IgD-negative memory B cell (primary cell): ENCODE measurements at regions not wholly inside any gene's neighbourhood (a gene's known extent, or its start where the extent isn't known, plus 50 kb on each side); places are given as distances from the start of the nearest gene placed in this dataset.

Experiments used
- H3K27ac Mint-ChIP-seq, 3 donors: one replicate each; pipeline ENCODE4 v1.8.0; 2020 to 2022; ENCODE audit warnings: mild to moderate bottlenecking in 3 of 3, mixed read lengths in 3 of 3, moderate library complexity in 1 of 3
- H3K27me3 Mint-ChIP-seq: one replicate; pipeline ENCODE4 v1.8.0; 2021; ENCODE audit warnings: mixed read lengths
- H3K36me3 Mint-ChIP-seq: one replicate; pipeline ENCODE4 v1.8.0; 2020; ENCODE audit warnings: mild to moderate bottlenecking, mixed read lengths
- H3K4me1 Mint-ChIP-seq, 3 donors: one replicate each; pipeline ENCODE4 v1.8.0; 2020 to 2022; ENCODE audit warnings: mixed read lengths in 3 of 3, mild to moderate bottlenecking in 1 of 3
- H3K4me3 Mint-ChIP-seq, 4 donors: one replicate each; pipeline ENCODE4 v1.8.0; 2020 to 2022; ENCODE audit warnings: mild to moderate bottlenecking in 4 of 4, mixed read lengths in 4 of 4, moderate library complexity in 3 of 4
- H3K9me3 Mint-ChIP-seq, 3 donors: one replicate each; pipeline ENCODE4 v1.8.0; 2020 to 2021; ENCODE audit warnings: mixed read lengths in 3 of 3, mild to moderate bottlenecking in 1 of 3

DNA sequence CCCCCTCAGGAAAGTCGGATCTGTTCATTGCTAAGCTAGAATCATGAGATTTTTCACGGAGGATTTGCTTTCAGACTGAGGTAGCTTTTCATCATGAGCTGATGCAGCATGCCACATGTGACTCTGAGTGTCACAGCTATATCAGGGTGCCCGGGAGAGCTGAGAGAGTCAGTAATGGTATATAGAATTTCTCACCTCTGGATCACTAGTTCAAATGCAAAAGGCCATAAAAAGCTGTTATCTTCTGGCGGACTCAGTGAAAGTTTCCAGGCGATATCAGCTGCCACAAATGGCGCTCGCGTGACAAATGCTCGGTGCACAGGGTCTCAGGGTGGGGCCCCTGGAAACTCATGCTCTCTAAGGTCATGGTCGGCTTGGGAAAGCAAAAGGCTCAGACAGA lies 150.1 kb downstream of the DHX15 start:
- H3K27ac Mint-ChIP-seq, result no peak overlapping the region
- H3K4me3 Mint-ChIP-seq, result peak overlapping the region in 1 of 4 donors; percentile 9
- H3K4me1 Mint-ChIP-seq, result no peaks in the 10 kb centered on the region

DNA sequence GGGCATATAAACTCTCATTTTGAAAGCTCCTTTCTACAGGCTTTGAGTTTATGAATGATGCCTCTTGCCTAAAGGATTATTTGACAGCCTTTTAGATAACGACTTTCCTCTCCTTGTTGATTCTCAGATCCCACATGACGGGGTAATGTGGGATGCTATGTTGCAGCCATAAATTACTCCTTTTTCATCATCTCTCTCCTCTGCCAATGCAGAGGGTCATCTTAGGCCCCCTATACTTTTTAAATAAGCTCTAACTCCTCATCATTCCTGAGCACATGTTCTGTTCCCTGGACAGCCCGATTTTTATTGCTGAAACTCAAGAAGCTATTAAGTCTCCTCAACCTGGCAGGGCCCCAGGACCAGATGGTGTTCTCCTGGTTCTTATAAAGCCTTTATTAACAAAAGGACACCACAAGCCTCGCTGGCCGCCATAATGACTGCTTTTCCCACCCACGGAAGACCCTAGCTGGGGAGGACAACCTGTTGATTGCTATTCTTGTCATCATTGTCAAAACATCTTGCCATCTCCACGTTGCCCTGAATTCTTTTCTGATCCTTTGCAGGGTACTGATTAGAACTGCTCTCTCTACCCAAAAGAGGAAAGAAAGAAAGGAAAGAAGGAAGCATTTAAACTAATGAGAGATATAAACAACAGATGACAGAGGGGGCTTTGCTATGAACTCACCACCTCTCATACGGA lies 150.7 kb downstream of the DHX15 start:
- Mint-ChIP-seq H3K27me3 (peaks cover 15% of the 10 kb centered on the region), H3K36me3 (peaks cover 2% of the 10 kb centered on the region), H3K27ac (no peak overlapping the region), H3K9me3 (peaks cover 0 to 3% (median 2%) of the 10 kb centered on the region in 3 donors), H3K4me3 (no peak overlapping the region), H3K4me1 (no peaks in the 10 kb centered on the region)

More for the DNA sequence above, 150.1 kb downstream of the DHX15 start:
- H3K36me3 Mint-ChIP-seq, result peaks cover 2% of the 10 kb centered on the region
- peaks cover 0 to 3% (median 2%) of the 10 kb centered on the region in 3 donors for H3K9me3 Mint-ChIP-seq
- H3K27me3 Mint-ChIP-seq, result peaks cover 15% of the 10 kb centered on the region

DNA sequence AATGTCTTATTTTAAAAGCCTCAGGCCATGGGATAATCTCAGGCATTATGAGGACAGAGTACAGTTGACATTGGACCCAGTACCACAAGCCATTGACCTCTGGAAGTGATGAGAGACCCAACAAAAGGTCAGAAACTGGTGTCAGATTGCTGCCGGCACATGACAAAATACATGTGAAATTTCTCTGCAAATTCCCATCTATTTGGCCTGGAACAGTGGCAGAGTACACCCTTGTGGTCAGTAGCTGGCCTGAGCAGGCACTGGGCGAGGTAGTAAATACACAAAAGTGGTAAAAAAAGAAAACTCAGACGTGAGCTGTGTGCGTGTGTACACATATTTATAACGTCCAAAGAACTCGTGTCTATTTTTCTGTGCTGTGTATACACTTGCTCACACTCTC lies 155.5 kb downstream of the DHX15 start:
- Mint-ChIP-seq H3K27me3 (peaks cover 6% of the 10 kb centered on the region), H3K4me1 (no peaks in the 10 kb centered on the region), H3K27ac (no peak overlapping the region), H3K9me3 (peaks cover 0 to 3% (median 2%) of the 10 kb centered on the region in 3 donors), H3K4me3 (no peak overlapping the region), H3K36me3 (peaks cover 2% of the 10 kb centered on the region)

DNA sequence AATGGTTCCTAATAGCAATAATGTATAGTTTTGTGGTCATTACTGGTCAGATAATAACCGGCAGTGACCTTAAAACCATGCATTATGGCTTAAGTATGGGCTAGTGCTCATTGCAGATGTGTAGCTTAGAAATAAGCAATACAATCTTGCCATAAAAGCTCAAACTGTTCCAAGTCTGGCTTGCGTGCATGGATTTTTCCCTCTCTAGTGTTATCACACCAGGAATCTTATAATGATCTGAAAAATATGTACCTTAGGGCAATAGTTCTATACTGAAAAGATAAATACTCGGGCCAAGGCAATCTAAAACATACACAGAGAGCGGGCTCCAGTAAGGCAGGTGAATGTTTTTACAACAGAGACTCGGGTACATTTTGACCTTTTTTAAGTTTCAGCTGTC lies 157.8 kb downstream of the DHX15 start:
- H3K4me3 Mint-ChIP-seq, result no peak overlapping the region
- peaks cover 2% of the 10 kb centered on the region for H3K36me3 Mint-ChIP-seq
- no peaks in the 10 kb centered on the region for H3K4me1 Mint-ChIP-seq
- H3K9me3 Mint-ChIP-seq, result peaks cover 2 to 3% (median 3%) of the 10 kb centered on the region in 3 donors
- no peak overlapping the region for H3K27ac Mint-ChIP-seq
- no peaks in the 10 kb centered on the region for H3K27me3 Mint-ChIP-seq

DNA sequence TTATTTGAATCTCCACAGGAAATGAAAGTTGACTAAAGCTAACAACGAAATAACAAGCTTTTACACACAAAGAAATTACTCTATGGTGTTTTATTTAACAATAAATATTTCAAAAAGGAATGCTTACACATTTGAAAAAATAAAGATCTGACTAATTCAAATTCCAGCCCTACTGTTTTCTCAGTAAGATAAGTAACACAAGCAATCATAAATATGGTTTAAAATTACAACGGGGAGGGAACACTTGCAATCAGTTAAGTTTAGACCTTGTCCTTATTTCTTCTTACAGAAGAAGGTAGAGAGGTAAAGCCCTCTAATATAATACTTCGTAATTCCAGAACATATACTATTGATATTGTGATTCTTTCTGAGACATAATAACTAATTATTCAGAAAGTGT lies 158.5 kb downstream of the DHX15 start:
- Mint-ChIP-seq H3K36me3 (peaks cover 2% of the 10 kb centered on the region), H3K4me3 (no peak overlapping the region), H3K27ac (no peak overlapping the region), H3K9me3 (peaks cover 0 to 3% (median 3%) of the 10 kb centered on the region in 3 donors), H3K4me1 (no peaks in the 10 kb centered on the region), H3K27me3 (no peaks in the 10 kb centered on the region)

DNA sequence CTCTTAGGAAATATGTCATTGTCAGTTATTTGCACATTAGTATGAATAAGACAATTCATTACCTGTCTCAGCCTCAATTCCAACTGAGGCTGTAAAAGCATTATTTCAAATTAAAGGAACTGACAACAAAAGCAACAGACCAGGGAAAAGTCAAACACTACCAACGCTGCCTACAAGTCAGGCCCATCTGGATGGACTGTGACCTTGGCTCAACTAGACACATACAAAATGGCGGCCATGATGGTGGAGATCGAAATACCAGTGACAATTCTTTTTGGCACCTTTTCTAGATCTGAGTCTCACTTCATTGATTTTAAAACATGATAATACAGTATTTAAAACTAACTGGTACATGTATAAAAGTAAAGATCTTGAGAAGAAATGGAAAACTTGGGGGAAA lies 160.7 kb downstream of the DHX15 start:
- no peak overlapping the region for H3K27ac Mint-ChIP-seq
- H3K4me3 Mint-ChIP-seq, result no peak overlapping the region
- peaks cover 0 to 5% (median 3%) of the 10 kb centered on the region in 3 donors for H3K4me1 Mint-ChIP-seq
- H3K27me3 Mint-ChIP-seq, result peaks cover 2% of the 10 kb centered on the region
- peaks cover 0 to 3% (median 3%) of the 10 kb centered on the region in 3 donors for H3K9me3 Mint-ChIP-seq
- no peaks in the 10 kb centered on the region for H3K36me3 Mint-ChIP-seq

DNA sequence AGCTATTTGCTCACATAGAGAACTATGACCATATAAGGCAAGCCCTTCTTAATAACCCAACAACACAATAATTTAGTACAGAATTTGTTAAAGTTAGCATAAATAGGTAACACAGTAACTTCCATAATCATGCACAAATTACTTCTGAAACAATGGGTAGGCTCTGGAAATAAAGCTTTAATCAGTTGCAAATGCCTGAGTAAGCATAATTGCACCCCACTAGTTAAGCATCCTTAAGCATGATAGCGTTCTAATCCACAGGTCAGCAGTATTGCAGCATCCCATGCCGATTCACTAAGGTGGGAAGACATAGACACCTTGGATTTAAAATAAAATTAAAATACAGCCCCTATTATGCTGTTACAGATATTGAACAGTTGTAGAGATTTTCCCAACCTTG lies 161.7 kb downstream of the DHX15 start:
- no peak overlapping the region for H3K4me3 Mint-ChIP-seq
- peaks cover 0 to 3% (median 3%) of the 10 kb centered on the region in 3 donors for H3K9me3 Mint-ChIP-seq
- H3K4me1 Mint-ChIP-seq, result peaks cover 0 to 5% (median 3%) of the 10 kb centered on the region in 3 donors
- peaks cover 2% of the 10 kb centered on the region for H3K27me3 Mint-ChIP-seq
- H3K36me3 Mint-ChIP-seq, result no peaks in the 10 kb centered on the region
- no peak overlapping the region for H3K27ac Mint-ChIP-seq

DNA sequence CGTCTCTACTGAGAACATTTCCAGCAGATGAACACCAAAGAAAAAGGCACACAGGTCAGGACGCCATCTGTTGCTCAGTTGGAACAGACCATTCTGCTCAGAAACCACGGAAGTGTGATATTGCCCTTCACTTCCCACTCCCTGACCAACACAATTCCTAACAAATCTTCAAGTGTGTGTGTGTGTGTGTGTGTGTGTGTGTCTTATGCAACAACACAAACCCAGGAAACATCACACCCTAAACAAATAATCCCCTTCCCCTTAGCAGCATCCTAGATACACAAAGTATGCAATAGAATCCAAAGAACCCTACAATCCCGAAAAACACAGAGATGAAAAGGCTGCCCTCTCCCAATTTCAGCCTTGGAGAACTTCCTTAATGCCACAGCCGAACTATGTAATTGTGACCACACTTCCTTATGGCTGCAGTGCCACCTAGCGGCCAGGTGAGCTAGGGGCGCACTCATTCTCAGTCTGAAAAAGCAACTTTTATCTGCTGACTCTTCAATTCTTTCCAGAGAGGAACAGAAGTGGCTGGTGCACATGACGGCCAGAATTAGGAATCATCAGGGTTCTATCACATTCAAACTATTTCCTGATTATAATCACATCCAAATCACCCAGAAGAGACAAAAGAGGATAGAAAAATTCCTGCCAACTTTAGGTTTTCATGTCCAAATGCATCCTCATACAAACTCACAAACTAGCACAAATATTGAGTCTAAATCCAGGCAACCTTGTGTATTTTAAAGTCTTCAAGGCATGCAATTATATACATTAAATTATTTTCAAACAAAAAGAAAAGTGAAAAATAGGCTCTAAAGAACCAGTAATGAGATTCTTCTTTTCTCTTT lies 164.9 kb downstream of the DHX15 start:
- H3K9me3 Mint-ChIP-seq, result peaks cover 0 to 3% (median 0%) of the 10 kb centered on the region in 3 donors
- no peak overlapping the region for H3K4me3 Mint-ChIP-seq
- peaks cover 3% of the 10 kb centered on the region for H3K27me3 Mint-ChIP-seq
- peaks cover 0 to 5% (median 3%) of the 10 kb centered on the region in 3 donors for H3K4me1 Mint-ChIP-seq
- no peak overlapping the region for H3K27ac Mint-ChIP-seq
- no peaks in the 10 kb centered on the region for H3K36me3 Mint-ChIP-seq

DNA sequence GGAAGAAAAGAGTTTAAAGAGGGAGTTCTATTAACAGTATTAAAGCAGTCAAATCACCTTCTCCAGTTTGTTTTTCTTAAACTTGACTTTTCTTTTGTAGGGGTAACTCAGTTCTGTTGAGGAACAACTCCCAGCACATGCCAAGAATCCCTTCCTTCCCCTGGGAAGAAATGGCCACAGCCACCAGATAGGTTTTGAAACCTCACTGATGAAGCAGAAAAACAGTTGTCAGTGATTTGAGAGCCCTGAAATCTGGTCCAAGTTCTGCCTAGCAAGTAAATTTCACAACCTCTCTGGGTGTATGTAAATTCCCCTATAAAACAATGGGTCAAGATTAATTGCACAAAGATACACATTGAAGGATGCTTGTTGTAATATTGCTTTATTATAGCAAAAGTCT lies 167.1 kb downstream of the DHX15 start:
- no peaks in the 10 kb centered on the region for H3K36me3 Mint-ChIP-seq
- H3K27me3 Mint-ChIP-seq, result peaks cover 4% of the 10 kb centered on the region
- no peak overlapping the region for H3K4me3 Mint-ChIP-seq
- peaks cover 0 to 5% (median 5%) of the 10 kb centered on the region in 3 donors for H3K4me1 Mint-ChIP-seq
- no peak overlapping the region for H3K27ac Mint-ChIP-seq
- no peaks in the 10 kb centered on the region for H3K9me3 Mint-ChIP-seq

DNA sequence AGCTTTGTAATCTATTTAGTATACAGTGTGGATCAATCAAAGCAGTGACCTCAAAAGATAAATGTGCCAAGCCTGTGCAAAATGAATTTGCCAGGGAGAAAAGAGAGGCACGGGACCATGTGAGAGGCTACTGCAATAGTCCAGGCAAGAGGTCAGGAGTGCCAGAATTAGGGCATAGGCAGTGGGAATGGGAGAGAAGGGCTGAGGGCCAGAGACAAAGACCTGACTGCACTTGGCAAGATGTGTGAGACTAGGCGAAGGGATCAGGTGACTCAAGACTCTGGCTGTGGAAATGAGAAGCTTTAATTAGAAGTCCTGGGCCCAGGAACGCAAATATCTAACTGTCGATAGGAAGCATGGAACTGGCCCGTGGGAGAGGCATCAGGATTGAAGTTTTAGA lies 168.1 kb downstream of the DHX15 start:
- Mint-ChIP-seq H3K27me3 (peaks cover 4% of the 10 kb centered on the region), H3K4me1 (peaks cover 0 to 5% (median 5%) of the 10 kb centered on the region in 3 donors), H3K36me3 (no peaks in the 10 kb centered on the region), H3K27ac (no peak overlapping the region), H3K4me3 (no peak overlapping the region), H3K9me3 (no peaks in the 10 kb centered on the region)

DNA sequence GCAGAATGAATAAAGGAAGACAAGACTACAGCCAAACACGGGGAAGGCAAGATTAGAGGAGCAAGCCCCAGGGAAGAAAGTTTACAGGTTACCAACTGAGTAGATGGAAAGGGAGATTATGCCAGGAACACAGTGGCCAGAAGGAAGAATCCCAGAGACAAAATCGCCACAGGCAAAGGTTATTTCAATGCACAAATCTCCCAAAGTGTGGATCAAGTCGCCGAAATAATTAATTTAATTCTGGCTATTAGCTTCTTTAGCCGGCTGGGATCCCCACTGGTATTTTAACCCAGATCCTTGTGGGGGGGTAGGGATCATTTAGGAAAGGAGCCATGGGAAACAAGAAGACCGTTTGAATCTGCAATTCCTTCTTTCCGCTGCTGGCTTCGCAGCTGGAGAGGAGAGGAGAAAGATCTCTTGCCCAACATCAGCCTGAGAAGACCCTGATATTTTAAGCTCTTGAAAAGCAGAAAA lies 171.0 kb downstream of the DHX15 start:
- H3K36me3 Mint-ChIP-seq, result no peaks in the 10 kb centered on the region
- H3K9me3 Mint-ChIP-seq, result no peaks in the 10 kb centered on the region
- no peak overlapping the region for H3K27ac Mint-ChIP-seq
- no peak overlapping the region for H3K4me3 Mint-ChIP-seq
- peaks cover 2% of the 10 kb centered on the region for H3K27me3 Mint-ChIP-seq
- H3K4me1 Mint-ChIP-seq, result peaks cover 0 to 2% (median 0%) of the 10 kb centered on the region in 3 donors

DNA sequence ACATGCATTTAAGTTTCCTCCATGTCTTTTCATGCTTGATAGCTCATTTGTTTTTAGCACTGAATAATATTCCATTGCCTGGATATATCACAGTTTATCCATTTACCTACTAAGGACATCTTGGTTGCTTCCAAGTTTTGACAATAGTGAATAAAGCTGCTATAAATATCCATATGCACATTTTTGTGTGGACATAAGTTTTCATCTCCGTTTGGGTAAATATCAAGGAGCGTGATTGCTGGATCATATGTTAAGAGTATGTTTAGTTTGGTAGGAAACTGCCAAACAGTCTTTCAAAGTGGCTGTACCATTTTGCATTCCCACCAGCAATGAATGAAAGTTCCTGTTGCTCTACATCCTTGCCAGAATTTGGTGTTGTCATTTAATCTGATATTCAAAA lies 172.5 kb downstream of the DHX15 start:
- H3K4me1 Mint-ChIP-seq, result peaks cover 0 to 2% (median 0%) of the 10 kb centered on the region in 3 donors
- no peak overlapping the region for H3K4me3 Mint-ChIP-seq

DNA sequence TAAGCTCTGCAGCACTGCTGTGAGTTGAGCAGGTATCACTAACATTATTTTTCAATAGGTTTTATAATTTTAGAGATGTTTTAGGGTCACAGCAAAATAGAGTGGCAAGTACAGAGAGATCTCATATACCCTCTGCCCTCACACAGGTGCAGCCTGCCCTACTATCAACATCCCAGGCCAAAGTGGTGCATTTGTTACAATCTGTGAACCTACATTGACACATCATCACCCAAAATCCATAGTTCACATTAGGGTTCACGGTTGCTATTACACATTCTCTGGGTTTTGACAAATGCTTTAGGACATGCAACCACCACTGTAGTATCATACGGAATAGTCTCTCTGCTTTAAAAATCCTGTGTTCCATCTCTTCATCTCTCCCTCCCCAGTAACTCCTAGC lies 173.1 kb downstream of the DHX15 start:
- Mint-ChIP-seq H3K4me1 (peaks cover 0 to 2% (median 0%) of the 10 kb centered on the region in 3 donors), H3K27me3 (peaks cover 2% of the 10 kb centered on the region), H3K27ac (no peak overlapping the region), H3K9me3 (no peaks in the 10 kb centered on the region), H3K4me3 (no peak overlapping the region), H3K36me3 (no peaks in the 10 kb centered on the region)

More for the DNA sequence above, 172.5 kb downstream of the DHX15 start:
- peaks cover 2% of the 10 kb centered on the region for H3K27me3 Mint-ChIP-seq
- H3K9me3 Mint-ChIP-seq, result no peaks in the 10 kb centered on the region
- H3K36me3 Mint-ChIP-seq, result no peaks in the 10 kb centered on the region
- no peak overlapping the region for H3K27ac Mint-ChIP-seq

DNA sequence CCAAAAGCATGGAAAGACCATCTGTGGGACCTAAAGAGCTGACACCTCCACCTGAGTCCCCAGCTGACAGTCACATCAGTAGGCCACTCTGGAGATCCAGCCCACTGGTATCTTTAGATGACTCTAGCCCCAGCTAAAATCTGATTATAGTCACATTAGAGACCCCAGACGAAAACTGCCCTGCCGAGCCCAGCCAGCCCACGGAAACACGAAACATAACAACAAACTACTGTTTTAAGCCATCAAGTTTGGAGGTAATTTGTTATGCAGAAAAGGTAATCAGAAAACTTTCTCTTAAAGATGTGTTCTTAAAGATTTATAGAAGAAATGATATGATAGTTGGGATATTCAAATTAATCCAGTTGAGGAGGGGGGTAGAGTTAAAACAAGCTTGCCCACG lies 175.7 kb downstream of the DHX15 start:
- Mint-ChIP-seq H3K27ac (no peak overlapping the region), H3K4me3 (no peak overlapping the region), H3K36me3 (no peaks in the 10 kb centered on the region), H3K9me3 (no peaks in the 10 kb centered on the region), H3K4me1 (peaks cover 0 to 2% (median 0%) of the 10 kb centered on the region in 3 donors), H3K27me3 (no peaks in the 10 kb centered on the region)

DNA sequence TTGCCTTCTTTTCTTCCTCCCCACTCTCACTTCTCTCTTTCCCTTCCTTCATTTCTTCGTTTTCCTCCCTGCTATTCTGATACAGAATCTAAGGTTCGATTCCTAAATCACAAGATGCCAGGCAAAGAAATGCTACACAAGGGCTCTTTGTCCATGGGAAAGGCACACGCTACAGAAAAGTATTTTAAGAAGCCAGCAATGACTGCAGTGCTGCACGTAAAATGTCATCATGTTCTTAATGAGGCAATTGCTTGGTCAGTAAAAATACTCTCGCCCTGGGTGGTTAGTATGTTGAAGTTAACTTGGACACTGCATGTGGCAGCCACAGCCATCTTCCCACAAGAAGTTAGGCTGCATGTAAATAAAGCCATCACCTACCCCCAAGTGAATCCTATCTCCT lies 178.4 kb downstream of the DHX15 start:
- Mint-ChIP-seq H3K4me3 (no peak overlapping the region), H3K4me1 (no peaks in the 10 kb centered on the region), H3K9me3 (peaks cover 0 to 3% (median 0%) of the 10 kb centered on the region in 3 donors), H3K36me3 (peaks cover 2% of the 10 kb centered on the region), H3K27ac (no peak overlapping the region), H3K27me3 (no peaks in the 10 kb centered on the region)
